ENCODE measurements at regions not wholly inside any gene's neighbourhood (a gene's known extent, or its start where the extent isn't known, plus 50 kb on each side); places are given as distances from the start of the nearest gene placed in this dataset.
"Not testable (repeated sequence)": the region's sequence is repeated elsewhere in the genome, so short reads cannot be mapped to it uniquely, and the experiment has no call there.

GRCh38 chr4:131725521-131725920 lies 1423.6 kb upstream of the PCDH10 start:
- TF ChIP-seq E2F6 (IDR thresholded peaks at IDR 0.05; ENCODE audit: borderline replicate concordance in 1 of 2, extremely low read depth in 1 of 2, insufficient read depth in 1 of 2, insufficient read length in 1 of 2, low read depth in 1 of 2, low read length in 1 of 2, poor library complexity in 1 of 2, severe bottlenecking in 1 of 2) (peak in 1 of 2 experiments; percentile 12), PRDM10 (IDR thresholded peaks at IDR 0.05; ENCODE audit: partially characterized antibody) (peak; percentile 13)
- WGBS (ENCODE audit: insufficient coverage, low coverage, missing lambda C conversion rate): 0% methylated on average over 3 of the region's 29 CpGs
- intact Hi-C loops (cut with micrococcal nuclease); DNase-seq (ENCODE audit: extremely low read depth in 1 of 4, low spot score in 3 of 4); FAIRE-seq; ATAC-seq; H3K4me3 ChIP-seq; BruUV-seq (replicated peaks); CTCF ChIA-PET (ENCODE audit: low intra/inter-chr PET ratio); H3K9me3 ChIP-seq (replicated peaks; ENCODE audit: control insufficient read depth, insufficient read depth, low read depth, low read length); H3K9me1 ChIP-seq (ENCODE audit: control insufficient read depth, insufficient read depth, low read length); H4K20me1 ChIP-seq (replicated peaks; ENCODE audit: control insufficient read depth, insufficient read depth, low read length); H3K9ac ChIP-seq (ENCODE audit: insufficient read depth in 1 of 2, low read depth in 2 of 2, low read length in 2 of 2); H3K36me3 ChIP-seq (ENCODE audit: control insufficient read depth, insufficient read depth, low read length); H3K79me2 ChIP-seq (ENCODE audit: control insufficient read depth, insufficient read depth, low read length); POLR2A ChIA-PET; H3K27ac ChIP-seq (ENCODE audit: extremely low read depth, low read depth, low read length); H3K4me2 ChIP-seq (ENCODE audit: insufficient read depth, low read length); H3K27me3 ChIP-seq (ENCODE audit: control insufficient read depth in 2 of 2, insufficient read depth in 2 of 2, low read length in 2 of 2); H2AFZ ChIP-seq (ENCODE audit: low read depth, low read length); in situ Hi-C loops (cut with MboI); H3K4me1 ChIP-seq (replicated peaks in 1 of 2; ENCODE audit: control insufficient read depth in 2 of 2, insufficient read depth in 2 of 2, low read length in 2 of 2): not testable (repeated sequence)

GRCh38 chr4:131726940-131727339 lies 1422.2 kb upstream of the PCDH10 start:
- H3K9me1 ChIP-seq (ENCODE audit: control insufficient read depth, insufficient read depth, low read length); H3K4me2 ChIP-seq (ENCODE audit: insufficient read depth, low read length); ATAC-seq; H3K4me3 ChIP-seq; H3K27ac ChIP-seq (ENCODE audit: extremely low read depth, low read depth, low read length); H2AFZ ChIP-seq (ENCODE audit: low read depth, low read length); H4K20me1 ChIP-seq (replicated peaks; ENCODE audit: control insufficient read depth, insufficient read depth, low read length); H3K79me2 ChIP-seq (ENCODE audit: control insufficient read depth, insufficient read depth, low read length); H3K9me3 ChIP-seq (replicated peaks; ENCODE audit: control insufficient read depth, insufficient read depth, low read depth, low read length); DNase-seq (ENCODE audit: extremely low read depth in 1 of 4, low spot score in 3 of 4); POLR2A ChIA-PET; CTCF ChIA-PET (ENCODE audit: low intra/inter-chr PET ratio); in situ Hi-C loops (cut with MboI); FAIRE-seq; BruUV-seq (replicated peaks); H3K4me1 ChIP-seq (replicated peaks in 1 of 2; ENCODE audit: control insufficient read depth in 2 of 2, insufficient read depth in 2 of 2, low read length in 2 of 2); H3K9ac ChIP-seq (ENCODE audit: insufficient read depth in 1 of 2, low read depth in 2 of 2, low read length in 2 of 2); H3K36me3 ChIP-seq (ENCODE audit: control insufficient read depth, insufficient read depth, low read length); H3K27me3 ChIP-seq (ENCODE audit: control insufficient read depth in 2 of 2, insufficient read depth in 2 of 2, low read length in 2 of 2); intact Hi-C loops (cut with micrococcal nuclease): not testable (repeated sequence)
- WGBS (ENCODE audit: insufficient coverage, low coverage, missing lambda C conversion rate): 49% methylated on average over 5 of the region's 28 CpGs

DNA sequence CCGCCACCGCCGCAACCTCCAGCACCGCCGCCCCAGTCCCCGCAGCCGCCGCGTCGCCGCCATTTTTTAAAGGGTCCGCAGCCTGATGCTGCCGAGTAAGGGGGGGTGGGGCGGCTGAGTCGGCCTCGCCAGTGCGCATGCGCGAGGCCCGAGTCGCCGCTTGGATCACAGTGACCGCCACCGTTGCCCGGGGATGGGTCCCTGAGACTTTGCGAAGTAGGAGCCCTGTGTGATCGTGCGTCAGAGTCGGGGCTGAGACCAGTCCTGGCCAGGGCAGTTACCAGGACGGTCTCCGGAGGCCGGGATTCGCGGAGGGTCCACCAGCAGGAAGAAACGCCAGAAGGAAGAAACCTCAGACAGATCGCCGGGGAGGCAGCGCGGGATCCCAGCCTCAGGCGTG lies 1421.7 kb upstream of the PCDH10 start:
- H3K9ac ChIP-seq (ENCODE audit: insufficient read depth in 1 of 2, low read depth in 2 of 2, low read length in 2 of 2); H3K79me2 ChIP-seq (ENCODE audit: control insufficient read depth, insufficient read depth, low read length); DNase-seq (ENCODE audit: extremely low read depth in 1 of 4, low spot score in 3 of 4); H3K36me3 ChIP-seq (ENCODE audit: control insufficient read depth, insufficient read depth, low read length); H3K4me1 ChIP-seq (replicated peaks in 1 of 2; ENCODE audit: control insufficient read depth in 2 of 2, insufficient read depth in 2 of 2, low read length in 2 of 2); intact Hi-C loops (cut with micrococcal nuclease); in situ Hi-C loops (cut with MboI); BruUV-seq (replicated peaks); H3K9me3 ChIP-seq (replicated peaks; ENCODE audit: control insufficient read depth, insufficient read depth, low read depth, low read length); POLR2A ChIA-PET; H2AFZ ChIP-seq (ENCODE audit: low read depth, low read length); H3K27me3 ChIP-seq (ENCODE audit: control insufficient read depth in 2 of 2, insufficient read depth in 2 of 2, low read length in 2 of 2); H3K4me2 ChIP-seq (ENCODE audit: insufficient read depth, low read length); H3K27ac ChIP-seq (ENCODE audit: extremely low read depth, low read depth, low read length); H3K9me1 ChIP-seq (ENCODE audit: control insufficient read depth, insufficient read depth, low read length); H4K20me1 ChIP-seq (replicated peaks; ENCODE audit: control insufficient read depth, insufficient read depth, low read length); FAIRE-seq; H3K4me3 ChIP-seq; CTCF ChIA-PET (ENCODE audit: low intra/inter-chr PET ratio); ATAC-seq: not testable (repeated sequence)
- 26% methylated on average over 15 of the region's 40 CpGs for WGBS (ENCODE audit: insufficient coverage, low coverage, missing lambda C conversion rate)
